GM23338 (cell line): ENCODE measurements at regions not wholly inside any gene's neighbourhood (a gene's known extent, or its start where the extent isn't known, plus 50 kb on each side); places are given as distances from the start of the nearest gene placed in this dataset.

Experiments used
- ATAC-seq: fragments of 200-7000 bp; cut with Tn5 transposase; 3 replicates; pipeline ENCODE4 v1.9.1; 2020
- DNase-seq: peaks from one replicate; pipeline ENCODE4 v3.0.0-alpha.2; 2015; ENCODE audit warnings: low spot score
- H2AFZ ChIP-seq: fragments of 200-600 bp; sonication (generic); 2 replicates; pipeline ENCODE4 v1.8.0; 2016; ENCODE audit warnings: antibody characterized with exemption, mild to moderate bottlenecking, moderate library complexity
- H3F3A ChIP-seq: fragments of 200-600 bp; sonication (generic); replicated peaks from 2 replicates; pipeline ENCODE4 v1.8.0; 2017; ENCODE audit warnings: antibody characterized with exemption, mixed run types, low read depth
- H3K27ac ChIP-seq: fragments of 200-600 bp; sonication (generic); 2 replicates; pipeline ENCODE4 v1.6.1; 2016; ENCODE audit warnings: low read depth
- H3K27me3 ChIP-seq: fragments of 200-600 bp; sonication (generic); 2 replicates; pipeline ENCODE4 v1.8.0; 2016; ENCODE audit warnings: mild to moderate bottlenecking, mixed run types, moderate library complexity; ENCODE audit not compliant: insufficient read depth
- H3K36me3 ChIP-seq: fragments of 200-600 bp; sonication (generic); 2 replicates; pipeline ENCODE4 v1.8.0; 2016; ENCODE audit warnings: mild to moderate bottlenecking; ENCODE audit not compliant: insufficient read depth
- H3K4me1 ChIP-seq: fragments of 200-600 bp; sonication (generic); 2 replicates; pipeline ENCODE4 v1.8.0; 2016; ENCODE audit warnings: mild to moderate bottlenecking, moderate library complexity; ENCODE audit not compliant: insufficient read depth
- H3K4me2 ChIP-seq: fragments of 200-600 bp; sonication (generic); 2 replicates; pipeline ENCODE4 v1.7.1; 2017; ENCODE audit warnings: mixed run types
- H3K4me3 ChIP-seq: fragments of 200-600 bp; sonication (generic); 2 replicates; pipeline ENCODE4 v1.6.1; 2016; ENCODE audit warnings: mixed run types
- H3K79me2 ChIP-seq: fragments of 200-600 bp; sonication (generic); replicated peaks from 2 replicates; pipeline ENCODE4 v1.8.0; 2017; ENCODE audit warnings: mild to moderate bottlenecking; ENCODE audit not compliant: insufficient read depth
- H3K9me2 ChIP-seq: fragments of 200-600 bp; sonication (generic); 2 replicates; pipeline ENCODE4 v1.8.0; 2017; ENCODE audit not compliant: insufficient read depth
- H4K20me1 ChIP-seq: fragments of 200-600 bp; sonication (generic); replicated peaks from 2 replicates; pipeline ENCODE4 v1.8.0; 2017; ENCODE audit warnings: mild to moderate bottlenecking; ENCODE audit not compliant: insufficient read depth
- H3K27ac Mint-ChIP-seq: 2 replicates; pipeline ENCODE4 v1.8.0; 2020; ENCODE audit warnings: inconsistent platforms, mild to moderate bottlenecking, moderate library complexity, mixed read lengths
- H3K27me3 Mint-ChIP-seq: 3 replicates; pipeline ENCODE4 v1.8.0; 2022; ENCODE audit warnings: low read depth, mild to moderate bottlenecking, moderate library complexity, mixed read lengths, inconsistent platforms; ENCODE audit not compliant: insufficient read depth, poor library complexity
- H3K36me3 Mint-ChIP-seq: 3 replicates; pipeline ENCODE4 v1.8.0; 2021; ENCODE audit warnings: low read depth, mild to moderate bottlenecking, inconsistent platforms, moderate library complexity, mixed read lengths
- H3K4me1 Mint-ChIP-seq: 3 replicates; pipeline ENCODE4 v1.8.0; 2020; ENCODE audit warnings: mild to moderate bottlenecking, inconsistent platforms, mixed read lengths
- H3K4me3 Mint-ChIP-seq: 3 replicates; pipeline ENCODE4 v1.8.0; 2021; ENCODE audit warnings: moderate library complexity, mild to moderate bottlenecking, inconsistent platforms, mixed read lengths
- H3K9me3 Mint-ChIP-seq: 3 replicates; pipeline ENCODE4 v1.8.0; 2020; ENCODE audit warnings: moderate library complexity, mild to moderate bottlenecking, inconsistent platforms, mixed read lengths
- CTCF ChIP-seq, 2 experiments: fragments of 200-600 bp in 1 of 2; sonication (generic) in 1 of 2; conservative IDR thresholded peaks; 2 replicates each; pipeline versions ENCODE4 v1.5.1 to v1.6.1; 2016 to 2017; ENCODE audit warnings: antibody characterized with exemption in 2 of 2, low read depth in 2 of 2, mild to moderate bottlenecking in 2 of 2, moderate library complexity in 1 of 2
- ETS1 ChIP-seq: IDR thresholded peaks from 2 replicates; pipeline ENCODE4 v1.6.1; 2016; ENCODE audit warnings: antibody characterized with exemption
- EZH2 ChIP-seq: fragments of 200-600 bp; sonication (generic); IDR thresholded peaks from one replicate; pipeline ENCODE4 v1.8.0; 2017; ENCODE audit warnings: antibody characterized with exemption, mild to moderate bottlenecking, low read depth; ENCODE audit not compliant: unreplicated experiment
- EZH2phosphoT487 ChIP-seq: fragments of 200-600 bp; sonication (generic); IDR thresholded peaks from one replicate; pipeline ENCODE4 v1.8.1; 2018; ENCODE audit warnings: antibody characterized with exemption; ENCODE audit not compliant: unreplicated experiment
- POLR2AphosphoS5 ChIP-seq: IDR thresholded peaks from 2 replicates; pipeline ENCODE4 v1.6.1; 2016; ENCODE audit warnings: antibody characterized with exemption, low read depth
- ZNF331 ChIP-seq: fragments of 250-450 bp; sonication (Bioruptor Pico); IDR thresholded peaks from 2 replicates; pipeline ENCODE4 v1.5.0; 2020; ENCODE audit warnings: low read depth, mild to moderate bottlenecking, moderate library complexity

- TF ChIP-seq ETS1, result no peak
- no peak for TF ChIP-seq EZH2phosphoT487
- no peak for TF ChIP-seq CTCF (conservative IDR thresholded peaks at IDR 0.05; ENCODE audit: low read depth in 2 of 2)
- no peak for TF ChIP-seq ZNF331 (CRISPR knock-in tag)
- no peak for TF ChIP-seq POLR2AphosphoS5
Observed at GRCh38 chr19:56951672-56952071, 111.1 kb upstream of the PEG3 start (continued).

- no peak overlapping the region for H3K4me3 ChIP-seq
- no peaks in the 10 kb centered on the region for H3F3A ChIP-seq
- Mint-ChIP-seq H3K27me3 (peaks cover 7% of the 10 kb centered on the region), H3K4me3 (no peak overlapping the region), H3K27ac (no peak overlapping the region), H3K36me3 (peaks cover 55% of the 10 kb centered on the region), H3K4me1 (no peaks in the 10 kb centered on the region; the same call in 2 of the 3 replicates), H3K9me3 (peaks cover 98% of the 10 kb centered on the region)
- H3K9me2 ChIP-seq, result no peaks in the 10 kb centered on the region
- no peaks in the 10 kb centered on the region for H3K79me2 ChIP-seq
- TF ChIP-seq CTCF (conservative IDR thresholded peaks at IDR 0.05; ENCODE audit: low read depth in 2 of 2) (no peak), ETS1 (no peak), EZH2 (no peak), EZH2phosphoT487 (no peak)
- no peaks in the 10 kb centered on the region for H4K20me1 ChIP-seq
- ATAC-seq (no peak), DNase-seq (no peak)
- H3K27me3 ChIP-seq, result no peaks in the 10 kb centered on the region
- no peak overlapping the region for H3K27ac ChIP-seq
- H3K4me1 ChIP-seq, result no peaks in the 10 kb centered on the region
- no peak overlapping the region for H3K4me2 ChIP-seq
- no peak overlapping the region for H2AFZ ChIP-seq
- H3K36me3 ChIP-seq, result no peaks in the 10 kb centered on the region
Observed at GRCh38 chr19:56953470-56953869, 112.9 kb upstream of the PEG3 start.
